ENCODE measurements at regions not wholly inside any gene's neighbourhood (a gene's known extent, or its start where the extent isn't known, plus 50 kb on each side); places are given as distances from the start of the nearest gene placed in this dataset.
"Not testable (repeated sequence)": the region's sequence is repeated elsewhere in the genome, so short reads cannot be mapped to it uniquely, and the experiment has no call there.

DNA sequence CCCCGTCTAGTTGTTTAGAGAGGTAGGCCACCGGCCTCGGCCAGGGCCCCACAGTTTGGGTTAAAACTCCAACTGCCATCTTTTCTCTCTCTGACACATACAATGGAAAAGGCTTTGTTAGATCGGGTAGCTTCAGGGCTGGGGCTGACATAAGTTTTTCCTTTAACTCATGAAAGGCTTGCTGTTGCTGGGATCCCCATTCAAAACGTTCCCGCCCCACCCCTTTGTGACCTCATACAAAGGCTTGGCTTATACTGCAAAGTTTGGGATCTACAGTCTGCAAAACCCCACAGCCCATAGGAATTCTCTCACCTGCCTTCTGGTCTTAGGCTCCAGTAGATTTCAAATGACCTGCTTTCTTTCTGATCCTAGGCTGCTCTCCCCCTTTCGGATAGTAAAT, 154.1 kb downstream of the UNC93B1 start:
- CTCF ChIA-PET; H3K27ac ChIP-seq (ENCODE audit: low read depth, low read length); RAD21 ChIA-PET (ENCODE audit: low non-redundant PET in 1 of 2, low total read pairs in 2 of 2, uncharacterized antibody in 2 of 2, unreplicated experiment in 2 of 2); H3K4me3 ChIP-seq (replicated peaks in 1 of 2; ENCODE audit: low read depth in 1 of 2, low read length in 2 of 2); ATAC-seq; H2AFZ ChIP-seq (ENCODE audit: low read depth, low read length, poor library complexity, severe bottlenecking); POLR2A ChIA-PET; H3K9me3 ChIP-seq (ENCODE audit: control insufficient read depth in 1 of 2, insufficient read depth in 1 of 2, low read depth in 1 of 2, low read length in 2 of 2); H3K9ac ChIP-seq (ENCODE audit: low read length); BruUV-seq (replicated peaks); H3K4me1 ChIP-seq (ENCODE audit: control insufficient read depth in 1 of 2, insufficient read depth in 2 of 2, low read length in 2 of 2); H3K27me3 ChIP-seq (ENCODE audit: insufficient read depth, low read length); H3K36me3 ChIP-seq (ENCODE audit: control insufficient read depth in 1 of 2, insufficient read depth in 2 of 2, low read length in 2 of 2); H3K4me2 ChIP-seq (ENCODE audit: low read length); H3K79me2 ChIP-seq (ENCODE audit: insufficient read depth, low read length); DNase-seq (ENCODE audit: low read depth, low spot score); H4K20me1 ChIP-seq (ENCODE audit: insufficient read depth); H3K9me2 ChIP-seq (ENCODE audit: insufficient read depth): not testable (repeated sequence)
- intact Hi-C loops (cut with micrococcal nuclease), result loop anchor here (10.0 kb wide), 1 partner anchor 145 kb away; no protein-coding TSS in a partner anchor

GRCh38 chr11:67847896-67848875, 155.7 kb downstream of the UNC93B1 start:
- H3K9ac ChIP-seq (ENCODE audit: low read length); DNase-seq (ENCODE audit: low read depth, low spot score); H3K9me3 ChIP-seq (ENCODE audit: control insufficient read depth in 1 of 2, insufficient read depth in 1 of 2, low read depth in 1 of 2, low read length in 2 of 2); H4K20me1 ChIP-seq (ENCODE audit: insufficient read depth); H3K36me3 ChIP-seq (ENCODE audit: control insufficient read depth in 1 of 2, insufficient read depth in 2 of 2, low read length in 2 of 2); H3K4me3 ChIP-seq (replicated peaks in 1 of 2; ENCODE audit: low read depth in 1 of 2, low read length in 2 of 2); intact Hi-C loops (cut with micrococcal nuclease); H3K27me3 ChIP-seq (ENCODE audit: insufficient read depth, low read length); H2AFZ ChIP-seq (ENCODE audit: low read depth, low read length, poor library complexity, severe bottlenecking); H3K9me2 ChIP-seq (ENCODE audit: insufficient read depth); H3K4me2 ChIP-seq (ENCODE audit: low read length); H3K79me2 ChIP-seq (ENCODE audit: insufficient read depth, low read length); H3K27ac ChIP-seq (ENCODE audit: low read depth, low read length); ATAC-seq; POLR2A ChIA-PET; BruUV-seq (replicated peaks); H3K4me1 ChIP-seq (ENCODE audit: control insufficient read depth in 1 of 2, insufficient read depth in 2 of 2, low read length in 2 of 2): not testable (repeated sequence)
- RAD21 ChIA-PET (ENCODE audit: low non-redundant PET in 1 of 2, low total read pairs in 2 of 2, uncharacterized antibody in 2 of 2, unreplicated experiment in 2 of 2), result interaction anchor here in 1 of 2 experiments (0.7 kb wide), 1 partner anchor 149 kb away, joined by 5 read pairs; no protein-coding TSS in a partner anchor
- peak; percentile 31; the same call in 1 of the 2 replicates for TF ChIP-seq RAD21 (IDR thresholded peaks at IDR 0.05; ENCODE audit: low read depth)
- TF ChIP-seq CTCF (IDR thresholded peaks at IDR 0.05 in 2 of 3, conservative IDR thresholded peaks at IDR 0.05 in 1 of 3; ENCODE audit: borderline replicate concordance in 1 of 3, insufficient read depth in 1 of 3, low read depth in 2 of 3, low read length in 2 of 3), result peak; percentile 23 to 50 (median 42); a peak in 4 of 6 replicates
- CTCF ChIA-PET, result interaction anchor here (1.0 kb wide), 1 partner anchor 107 kb away, joined by 3 read pairs; no protein-coding TSS in a partner anchor

- H2AFZ ChIP-seq (ENCODE audit: low read depth, low read length, poor library complexity, severe bottlenecking); POLR2A ChIA-PET; H3K27me3 ChIP-seq (ENCODE audit: insufficient read depth, low read length); H3K9me3 ChIP-seq (ENCODE audit: control insufficient read depth in 1 of 2, insufficient read depth in 1 of 2, low read depth in 1 of 2, low read length in 2 of 2); H3K9ac ChIP-seq (ENCODE audit: low read length); BruUV-seq (replicated peaks); H3K4me3 ChIP-seq (replicated peaks in 1 of 2; ENCODE audit: low read depth in 1 of 2, low read length in 2 of 2); DNase-seq (ENCODE audit: low read depth, low spot score); ATAC-seq; H3K9me2 ChIP-seq (ENCODE audit: insufficient read depth); intact Hi-C loops (cut with micrococcal nuclease); H3K36me3 ChIP-seq (ENCODE audit: control insufficient read depth in 1 of 2, insufficient read depth in 2 of 2, low read length in 2 of 2); H3K27ac ChIP-seq (ENCODE audit: low read depth, low read length); CTCF ChIA-PET; RAD21 ChIA-PET (ENCODE audit: low non-redundant PET in 1 of 2, low total read pairs in 2 of 2, uncharacterized antibody in 2 of 2, unreplicated experiment in 2 of 2); H3K4me1 ChIP-seq (ENCODE audit: control insufficient read depth in 1 of 2, insufficient read depth in 2 of 2, low read length in 2 of 2); H3K4me2 ChIP-seq (ENCODE audit: low read length); H3K79me2 ChIP-seq (ENCODE audit: insufficient read depth, low read length); H4K20me1 ChIP-seq (ENCODE audit: insufficient read depth): not testable (repeated sequence)
Observed at GRCh38 chr11:67846303-67846702, 157.6 kb downstream of the UNC93B1 start.

DNA sequence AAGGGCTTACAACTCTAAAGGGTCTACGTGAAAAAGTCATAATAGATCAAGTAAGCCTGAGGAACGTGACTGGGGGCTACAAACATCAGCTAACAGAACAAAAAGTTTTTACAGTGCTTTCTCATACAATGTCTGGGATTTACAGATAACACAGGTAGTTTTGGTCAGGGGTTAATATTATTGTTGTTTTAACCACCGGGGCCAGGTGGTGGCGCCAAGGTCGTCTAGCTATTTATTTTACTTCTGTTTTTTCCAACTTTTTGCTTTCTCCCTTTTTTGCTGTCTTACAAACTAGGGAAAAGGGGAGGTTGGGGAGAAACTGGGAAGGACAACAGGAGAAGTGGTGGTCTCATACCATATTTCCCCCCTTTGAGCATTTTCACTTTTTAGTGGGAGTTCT, 158.6 kb downstream of the UNC93B1 start:
- H4K20me1 ChIP-seq (ENCODE audit: insufficient read depth); H3K9ac ChIP-seq (ENCODE audit: low read length); H3K9me2 ChIP-seq (ENCODE audit: insufficient read depth); BruUV-seq (replicated peaks); H3K4me2 ChIP-seq (ENCODE audit: low read length); H3K36me3 ChIP-seq (ENCODE audit: control insufficient read depth in 1 of 2, insufficient read depth in 2 of 2, low read length in 2 of 2); H3K79me2 ChIP-seq (ENCODE audit: insufficient read depth, low read length); DNase-seq (ENCODE audit: low read depth, low spot score); CTCF ChIA-PET; H3K9me3 ChIP-seq (ENCODE audit: control insufficient read depth in 1 of 2, insufficient read depth in 1 of 2, low read depth in 1 of 2, low read length in 2 of 2); H3K27me3 ChIP-seq (ENCODE audit: insufficient read depth, low read length); RAD21 ChIA-PET (ENCODE audit: low non-redundant PET in 1 of 2, low total read pairs in 2 of 2, uncharacterized antibody in 2 of 2, unreplicated experiment in 2 of 2); H3K4me3 ChIP-seq (replicated peaks in 1 of 2; ENCODE audit: low read depth in 1 of 2, low read length in 2 of 2); intact Hi-C loops (cut with micrococcal nuclease); POLR2A ChIA-PET; H3K27ac ChIP-seq (ENCODE audit: low read depth, low read length); H3K4me1 ChIP-seq (ENCODE audit: control insufficient read depth in 1 of 2, insufficient read depth in 2 of 2, low read length in 2 of 2); H2AFZ ChIP-seq (ENCODE audit: low read depth, low read length, poor library complexity, severe bottlenecking); ATAC-seq: not testable (repeated sequence)

All from HCT116 (cell line).